ENCODE measurements at regions not wholly inside any gene's neighbourhood (a gene's known extent, or its start where the extent isn't known, plus 50 kb on each side); places are given as distances from the start of the nearest gene placed in this dataset.

GRCh38 chr2:236705295-236706105, 135.9 kb downstream of the ACKR3 start:
- TF ChIP-seq CTCF (IDR thresholded peaks at IDR 0.05) (no peak), POLR2A (IDR thresholded peaks at IDR 0.05) (no peak)

Data from body of pancreas (tissue), 4 donors.